IMR-90 (cell line): ENCODE measurements at regions not wholly inside any gene's neighbourhood (a gene's known extent, or its start where the extent isn't known, plus 50 kb on each side); places are given as distances from the start of the nearest gene placed in this dataset.

Experiments used
- ATAC-seq: fragments of 200-7000 bp; cut with Tn5 transposase; 2 replicates; pipeline ENCODE4 v1.9.1; 2020; ENCODE audit warnings: low read depth, mild to moderate bottlenecking, moderate library complexity
- BruUV-seq: library from RNA; stranded (reverse); fragments of 400-500 nt; replicated peaks from 2 replicates; lab custom pipeline; 2021; lab: Mats Ljungman, UMichigan
- CTCF ChIA-PET: fragments of 300-600 bp; formaldehyde crosslinking; extraction: SDS; loops from one replicate; lab custom pipeline; 2021; ENCODE audit warnings: antibody characterized with exemption; lab: Yijun Ruan, JAX
- POLR2A ChIA-PET: fragments of 300-600 bp; sonication (Branson Sonifier 250); formaldehyde crosslinking; loops from one replicate; lab custom pipeline; 2022; ENCODE audit warnings: antibody characterized with exemption; ENCODE audit not compliant: unreplicated experiment; lab: Charles Lee
- DNase-seq: peaks from one replicate; pipeline ENCODE4 v3.0.0; 2013
- H2AFZ ChIP-seq: replicated peaks from 2 replicates; pipeline ENCODE3; 2013; ENCODE audit warnings: low read length, mild to moderate bottlenecking; ENCODE audit not compliant: poor library complexity
- H2AK5ac ChIP-seq: 2 replicates; pipeline ENCODE4 v1.6.1; 2013; ENCODE audit warnings: low read depth, low read length, inconsistent platforms
- H2AK9ac ChIP-seq: replicated peaks from 2 replicates; pipeline ENCODE3; 2013; ENCODE audit warnings: mild to moderate bottlenecking, low read depth, low read length, moderate library complexity; ENCODE audit not compliant: poor library complexity
- H2BK120ac ChIP-seq: 2 replicates; pipeline ENCODE4 v1.6.1; 2013; ENCODE audit warnings: low read depth, low read length, inconsistent platforms
- H2BK15ac ChIP-seq: 3 replicates; pipeline ENCODE4 v1.6.1; 2013; ENCODE audit warnings: low read depth, low read length, inconsistent platforms
- H2BK20ac ChIP-seq: 2 replicates; pipeline ENCODE4 v1.6.1; 2013; ENCODE audit warnings: low read depth, mild to moderate bottlenecking, inconsistent platforms, low read length, moderate library complexity
- H2BK5ac ChIP-seq: 2 replicates; pipeline ENCODE4 v1.6.1; 2013; ENCODE audit warnings: mild to moderate bottlenecking, low read depth, low read length, inconsistent platforms; ENCODE audit not compliant: poor library complexity, severe bottlenecking
- H3K14ac ChIP-seq: replicated peaks from 2 replicates; pipeline ENCODE4 v1.6.1; 2013; ENCODE audit warnings: low read depth, low read length, inconsistent platforms
- H3K18ac ChIP-seq: 2 replicates; pipeline ENCODE4 v1.6.1; 2013; ENCODE audit warnings: low read depth, low read length, control low read depth
- H3K23ac ChIP-seq: 2 replicates; pipeline ENCODE4 v1.6.1; 2013; ENCODE audit warnings: low read depth, low read length, inconsistent platforms
- H3K27ac ChIP-seq: 2 replicates; pipeline ENCODE4 v1.5.1; 2013; ENCODE audit warnings: mild to moderate bottlenecking, control low read depth, low read length; ENCODE audit not compliant: insufficient read depth
- H3K27me3 ChIP-seq: 2 replicates; pipeline ENCODE4 v1.6.1; 2013; ENCODE audit warnings: low read length; ENCODE audit not compliant: control insufficient read depth, insufficient read depth
- H3K36me3 ChIP-seq: 2 replicates; pipeline ENCODE4 v1.6.1; 2013; ENCODE audit warnings: low read length, mixed read lengths; ENCODE audit not compliant: control insufficient read depth, insufficient read depth
- H3K4ac ChIP-seq: 2 replicates; pipeline ENCODE4 v1.6.1; 2013; ENCODE audit warnings: low read depth, low read length, inconsistent platforms
- H3K4me1 ChIP-seq: 2 replicates; pipeline ENCODE4 v1.6.1; 2013; ENCODE audit warnings: low read length, mixed read lengths; ENCODE audit not compliant: control insufficient read depth, insufficient read depth
- H3K4me2 ChIP-seq: 2 replicates; pipeline ENCODE4 v1.6.1; 2013; ENCODE audit warnings: low read depth, mild to moderate bottlenecking, control low read depth, low read length, moderate library complexity
- H3K4me3 ChIP-seq: 2 replicates; pipeline ENCODE4 v1.5.1; 2013; ENCODE audit warnings: low read depth, mild to moderate bottlenecking, control low read depth, low read length, moderate library complexity; ENCODE audit not compliant: insufficient read depth
- H3K56ac ChIP-seq: 2 replicates; pipeline ENCODE4 v1.6.1; 2013; ENCODE audit warnings: low read length, inconsistent platforms; ENCODE audit not compliant: insufficient read depth; ENCODE audit errors: extremely low read depth
- H3K79me1 ChIP-seq, 2 experiments: 2 replicates each; pipeline ENCODE4 v1.6.1; 2013; ENCODE audit warnings: low read length in 2 of 2, inconsistent platforms in 1 of 2, low read depth in 1 of 2
- H3K9ac ChIP-seq: 2 replicates; pipeline ENCODE4 v1.6.1; 2013; ENCODE audit warnings: low read depth, low read length, control low read depth
- H3K9me1 ChIP-seq: 2 replicates; pipeline ENCODE4 v1.6.1; 2013; ENCODE audit warnings: low read length, inconsistent platforms; ENCODE audit not compliant: insufficient read depth
- H3K9me3 ChIP-seq: 2 replicates; pipeline ENCODE4 v1.6.1; 2013; ENCODE audit warnings: low read length; ENCODE audit not compliant: control insufficient read depth, insufficient read depth
- H4K20me1 ChIP-seq: 2 replicates; pipeline ENCODE4 v1.6.1; 2013; ENCODE audit warnings: low read length, inconsistent platforms; ENCODE audit not compliant: insufficient read depth
- H4K5ac ChIP-seq: 2 replicates; pipeline ENCODE4 v1.6.1; 2013; ENCODE audit warnings: mild to moderate bottlenecking, low read depth, low read length, control low read depth
- H4K8ac ChIP-seq, 2 experiments: 2 replicates each; pipeline ENCODE4 v1.6.1; 2013; ENCODE audit warnings: low read depth in 2 of 2, low read length in 2 of 2, control low read depth in 1 of 2, inconsistent platforms in 1 of 2
- H4K91ac ChIP-seq: 2 replicates; pipeline ENCODE4 v1.6.1; 2013; ENCODE audit warnings: low read depth, low read length, inconsistent platforms; ENCODE audit not compliant: insufficient read depth
- BHLHE40 ChIP-seq: fragments of 150-350 bp; IDR thresholded peaks from 2 replicates; pipeline ENCODE4 v1.6.1; 2016; ENCODE audit warnings: mild to moderate bottlenecking, low read depth, low read length
- CEBPB ChIP-seq: IDR thresholded peaks from 2 replicates; pipeline ENCODE4 v1.6.1; 2012; ENCODE audit warnings: low read depth, low read length, improper control_type of control experiment
- CHD1 ChIP-seq: IDR thresholded peaks from 2 replicates; pipeline ENCODE4 v1.6.1; 2012; ENCODE audit warnings: low read depth, low read length, improper control_type of control experiment
- FOS ChIP-seq: fragments of 150-350 bp; IDR thresholded peaks from 2 replicates; pipeline ENCODE4 v1.6.1; 2016; ENCODE audit warnings: low read depth, low read length
- MAFK ChIP-seq: IDR thresholded peaks from 2 replicates; pipeline ENCODE4 v1.6.1; 2012; ENCODE audit warnings: low read depth, low read length, improper control_type of control experiment
- MAZ ChIP-seq: IDR thresholded peaks from 2 replicates; pipeline ENCODE4 v1.6.1; 2012; ENCODE audit warnings: low read depth, mild to moderate bottlenecking, low read length, improper control_type of control experiment, moderate library complexity, borderline replicate concordance
- MXI1 ChIP-seq: IDR thresholded peaks from 2 replicates; pipeline ENCODE4 v1.6.1; 2012; ENCODE audit warnings: low read depth, mild to moderate bottlenecking, low read length, moderate library complexity, borderline replicate concordance
- NFE2L2 ChIP-seq: fragments of 150-350 bp; IDR thresholded peaks from 2 replicates; pipeline ENCODE4 v1.6.1; 2016; ENCODE audit warnings: low read depth, mild to moderate bottlenecking, low read length
- POLR2A ChIP-seq: IDR thresholded peaks from 2 replicates; pipeline ENCODE4 v1.6.1; 2012; ENCODE audit warnings: mild to moderate bottlenecking, low read depth, low read length
- RAD21 ChIP-seq: IDR thresholded peaks from 2 replicates; pipeline ENCODE4 v1.6.1; 2012; ENCODE audit warnings: low read length, improper control_type of control experiment
- RCOR1 ChIP-seq: IDR thresholded peaks from 2 replicates; pipeline ENCODE4 v1.6.1; 2012; ENCODE audit warnings: mild to moderate bottlenecking, low read length, improper control_type of control experiment; ENCODE audit not compliant: insufficient replicate concordance
- RFX5 ChIP-seq: IDR thresholded peaks from 2 replicates; pipeline ENCODE4 v1.8.0; 2012; ENCODE audit warnings: low read depth, mild to moderate bottlenecking, low read length, moderate library complexity
- SMC3 ChIP-seq: fragments of 150-350 bp; IDR thresholded peaks from 2 replicates; pipeline ENCODE4 v1.6.1; 2016; ENCODE audit warnings: low read depth, mild to moderate bottlenecking, antibody characterized with exemption, low read length, moderate library complexity
- USF2 ChIP-seq: fragments of 150-350 bp; IDR thresholded peaks from 2 replicates; pipeline ENCODE4 v1.6.1; 2017; ENCODE audit warnings: mild to moderate bottlenecking, antibody characterized with exemption, low read length, low read depth
- WGBS, 2 experiments: methylation state at CpG; one replicate each; pipeline versions ENCODE4 v1.1.5 to v1.1.7; 2013; ENCODE audit warnings: missing lambda C conversion rate in 2 of 2; ENCODE audit not compliant: insufficient read length in 1 of 2; ENCODE audit errors: extremely low coverage in 2 of 2; 5-methylcytosine and 5-hydroxymethylcytosine counted together
- dilution Hi-C: fragments of 300-500 bp; cut with HindIII; formaldehyde crosslinking; loops from one replicate; pipeline ENCODE4 v1.14.3; 2018; ENCODE audit warnings: low sequenced_read_pairs; ENCODE audit not compliant: unreplicated experiment
- in situ Hi-C: fragments of 300-500 bp; cut with MboI; formaldehyde crosslinking; loops from 3 replicates; pipeline ENCODE4 v1.14.3; 2019; ENCODE audit warnings: low sequenced_read_pairs, inconsistent platforms, mixed read lengths
- intact Hi-C: fragments of 100-400 bp; cut with micrococcal nuclease; formaldehyde crosslinking; loops from 2 replicates; pipeline ENCODE4 v1.10.0; 2022
- TF ChIP-seq, protein P1 (sequence below): conservative IDR thresholded peaks from 2 replicates; pipeline ENCODE4 v1.5.1; 2012; ENCODE audit warnings: mild to moderate bottlenecking, low read depth, low read length, improper control_type of control experiment
- TF ChIP-seq, protein P2 (sequence below): fragments of 150-350 bp; IDR thresholded peaks from 2 replicates; pipeline ENCODE4 v1.6.1; 2016; ENCODE audit warnings: low read depth, mild to moderate bottlenecking, low read length, moderate library complexity, borderline replicate concordance

DNA sequence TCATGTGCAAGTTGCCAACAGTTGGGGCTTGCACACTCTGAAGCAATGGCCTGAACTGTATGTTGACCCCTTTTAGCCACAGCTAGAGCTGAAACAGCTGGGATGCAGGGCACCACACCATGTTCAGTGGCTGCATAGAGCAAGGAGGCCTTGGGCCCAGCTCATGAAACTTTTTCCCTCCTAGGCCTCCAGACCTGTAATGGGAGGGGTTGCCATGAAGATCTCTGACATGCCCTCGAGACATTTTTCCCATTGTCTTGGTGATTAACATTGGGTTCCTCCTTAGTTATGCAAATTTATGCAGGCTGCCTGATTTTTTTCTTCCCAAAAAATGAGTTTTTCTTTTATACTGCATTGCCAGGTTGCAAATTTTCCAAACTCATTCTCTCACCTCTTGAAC lies 165.1 kb upstream of the PRR20A start:
- H3K27ac ChIP-seq = no peak overlapping the region
- in situ Hi-C loops (no loop called here), intact Hi-C loops (no loop called here), dilution Hi-C loops (no loop called here)
- no peak overlapping the region for H2BK20ac ChIP-seq
- H3K4me1 ChIP-seq = no peaks in the 10 kb centered on the region
- no peak overlapping the region for H2BK120ac ChIP-seq
- no peak overlapping the region for H2BK5ac ChIP-seq
- H3K9me1 ChIP-seq = no peaks in the 10 kb centered on the region
- no peak overlapping the region for H3K56ac ChIP-seq
- H4K8ac ChIP-seq = no peak overlapping the region
- H3K9ac ChIP-seq = no peak overlapping the region
- BruUV-seq = no TSS peak
- no peaks in the 10 kb centered on the region for H3K27me3 ChIP-seq
- ATAC-seq = no peak
- H4K5ac ChIP-seq = no peak overlapping the region
- no peaks in the 10 kb centered on the region for H3K79me1 ChIP-seq
- H2BK15ac ChIP-seq = no peak overlapping the region
- H3K23ac ChIP-seq = no peak overlapping the region
- no peak overlapping the region for H2AFZ ChIP-seq
- H3K4ac ChIP-seq = no peak overlapping the region
- ChIA-PET CTCF (no interaction called here), POLR2A (no interaction called here)
- H4K20me1 ChIP-seq = no peaks in the 10 kb centered on the region
- no peak overlapping the region for H3K4me3 ChIP-seq
- no peak overlapping the region for H4K91ac ChIP-seq
- H3K18ac ChIP-seq = no peak overlapping the region
- no peak overlapping the region for H2AK9ac ChIP-seq
- DNase-seq = no peak
- no peak overlapping the region for H3K4me2 ChIP-seq
- H2AK5ac ChIP-seq = no peak overlapping the region
- H3K14ac ChIP-seq = no peak overlapping the region
- no CpG with 5 or more reads among the region's 1 CpG for WGBS, 2 experiments
- TF ChIP-seq, protein P1, sequence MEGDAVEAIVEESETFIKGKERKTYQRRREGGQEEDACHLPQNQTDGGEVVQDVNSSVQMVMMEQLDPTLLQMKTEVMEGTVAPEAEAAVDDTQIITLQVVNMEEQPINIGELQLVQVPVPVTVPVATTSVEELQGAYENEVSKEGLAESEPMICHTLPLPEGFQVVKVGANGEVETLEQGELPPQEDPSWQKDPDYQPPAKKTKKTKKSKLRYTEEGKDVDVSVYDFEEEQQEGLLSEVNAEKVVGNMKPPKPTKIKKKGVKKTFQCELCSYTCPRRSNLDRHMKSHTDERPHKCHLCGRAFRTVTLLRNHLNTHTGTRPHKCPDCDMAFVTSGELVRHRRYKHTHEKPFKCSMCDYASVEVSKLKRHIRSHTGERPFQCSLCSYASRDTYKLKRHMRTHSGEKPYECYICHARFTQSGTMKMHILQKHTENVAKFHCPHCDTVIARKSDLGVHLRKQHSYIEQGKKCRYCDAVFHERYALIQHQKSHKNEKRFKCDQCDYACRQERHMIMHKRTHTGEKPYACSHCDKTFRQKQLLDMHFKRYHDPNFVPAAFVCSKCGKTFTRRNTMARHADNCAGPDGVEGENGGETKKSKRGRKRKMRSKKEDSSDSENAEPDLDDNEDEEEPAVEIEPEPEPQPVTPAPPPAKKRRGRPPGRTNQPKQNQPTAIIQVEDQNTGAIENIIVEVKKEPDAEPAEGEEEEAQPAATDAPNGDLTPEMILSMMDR = no peak
- TF ChIP-seq MAZ = no peak
- TF ChIP-seq MXI1 = no peak
- no peak for TF ChIP-seq SMC3
- no peak for TF ChIP-seq RAD21
- TF ChIP-seq, protein P2, sequence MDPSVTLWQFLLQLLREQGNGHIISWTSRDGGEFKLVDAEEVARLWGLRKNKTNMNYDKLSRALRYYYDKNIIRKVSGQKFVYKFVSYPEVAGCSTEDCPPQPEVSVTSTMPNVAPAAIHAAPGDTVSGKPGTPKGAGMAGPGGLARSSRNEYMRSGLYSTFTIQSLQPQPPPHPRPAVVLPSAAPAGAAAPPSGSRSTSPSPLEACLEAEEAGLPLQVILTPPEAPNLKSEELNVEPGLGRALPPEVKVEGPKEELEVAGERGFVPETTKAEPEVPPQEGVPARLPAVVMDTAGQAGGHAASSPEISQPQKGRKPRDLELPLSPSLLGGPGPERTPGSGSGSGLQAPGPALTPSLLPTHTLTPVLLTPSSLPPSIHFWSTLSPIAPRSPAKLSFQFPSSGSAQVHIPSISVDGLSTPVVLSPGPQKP = no peak
- no peak for TF ChIP-seq NFE2L2
- TF ChIP-seq POLR2A = no peak
- no peak for TF ChIP-seq RCOR1
- TF ChIP-seq RFX5 = no peak
- TF ChIP-seq CHD1 = no peak
- TF ChIP-seq CEBPB = no peak
- no peak for TF ChIP-seq MAFK
- no peak for TF ChIP-seq USF2
- no peak for TF ChIP-seq FOS
- no peak for TF ChIP-seq BHLHE40
- peaks cover 12% of the 10 kb centered on the region for H3K9me3 ChIP-seq
- H3K36me3 ChIP-seq = no peaks in the 10 kb centered on the region
